ENCODE measurements at regions not wholly inside any gene's neighbourhood (a gene's known extent, or its start where the extent isn't known, plus 50 kb on each side); places are given as distances from the start of the nearest gene placed in this dataset.

- no peaks in the 10 kb centered on the region for H3K36me3 ChIP-seq (replicated peaks; ENCODE audit: insufficient read depth, low read depth)
- H3K27me3 ChIP-seq: no peaks in the 10 kb centered on the region
- no peaks in the 10 kb centered on the region for H3K79me2 ChIP-seq
- H3K9me3 ChIP-seq (ENCODE audit: low read depth): no peaks in the 10 kb centered on the region
- WGBS (ENCODE audit: low lambda C conversion rate, missing lambda C conversion rate): 79% methylated on average over 6 of the region's 6 CpGs
- no peak overlapping the region for H3K27ac ChIP-seq
- no peaks in the 10 kb centered on the region for H3K9me2 ChIP-seq (replicated peaks; ENCODE audit: insufficient read depth)
- H3K4me2 ChIP-seq: no peak overlapping the region
- no peak overlapping the region for H3K4me3 ChIP-seq
- H4K20me1 ChIP-seq (ENCODE audit: insufficient read depth, poor library complexity, severe bottlenecking): no peaks in the 10 kb centered on the region
- no peak for DNase-seq (ENCODE audit: low spot score)
- no peak overlapping the region for H2AFZ ChIP-seq
- no peaks in the 10 kb centered on the region for H3K4me1 ChIP-seq (ENCODE audit: insufficient read depth)
- no peak for TF ChIP-seq EZH2 (IDR thresholded peaks at IDR 0.05; ENCODE audit: borderline replicate concordance)
- no peak for TF ChIP-seq EZH2phosphoT487 (IDR thresholded peaks at IDR 0.05; ENCODE audit: low read depth, severe bottlenecking, unreplicated experiment)
- TF ChIP-seq, protein P1, sequence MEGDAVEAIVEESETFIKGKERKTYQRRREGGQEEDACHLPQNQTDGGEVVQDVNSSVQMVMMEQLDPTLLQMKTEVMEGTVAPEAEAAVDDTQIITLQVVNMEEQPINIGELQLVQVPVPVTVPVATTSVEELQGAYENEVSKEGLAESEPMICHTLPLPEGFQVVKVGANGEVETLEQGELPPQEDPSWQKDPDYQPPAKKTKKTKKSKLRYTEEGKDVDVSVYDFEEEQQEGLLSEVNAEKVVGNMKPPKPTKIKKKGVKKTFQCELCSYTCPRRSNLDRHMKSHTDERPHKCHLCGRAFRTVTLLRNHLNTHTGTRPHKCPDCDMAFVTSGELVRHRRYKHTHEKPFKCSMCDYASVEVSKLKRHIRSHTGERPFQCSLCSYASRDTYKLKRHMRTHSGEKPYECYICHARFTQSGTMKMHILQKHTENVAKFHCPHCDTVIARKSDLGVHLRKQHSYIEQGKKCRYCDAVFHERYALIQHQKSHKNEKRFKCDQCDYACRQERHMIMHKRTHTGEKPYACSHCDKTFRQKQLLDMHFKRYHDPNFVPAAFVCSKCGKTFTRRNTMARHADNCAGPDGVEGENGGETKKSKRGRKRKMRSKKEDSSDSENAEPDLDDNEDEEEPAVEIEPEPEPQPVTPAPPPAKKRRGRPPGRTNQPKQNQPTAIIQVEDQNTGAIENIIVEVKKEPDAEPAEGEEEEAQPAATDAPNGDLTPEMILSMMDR (IDR thresholded peaks at IDR 0.05; ENCODE audit: poor library complexity): no peak
Observed at GRCh38 chr18:68440433-68440832, 274.5 kb downstream of the TMX3 start.

GRCh38 chr18:68439642-68440041 lies 275.3 kb downstream of the TMX3 start:
- H3K9me2 ChIP-seq (replicated peaks; ENCODE audit: insufficient read depth): no peaks in the 10 kb centered on the region
- H3K27ac ChIP-seq: no peak overlapping the region
- H3K79me2 ChIP-seq: no peaks in the 10 kb centered on the region
- TF ChIP-seq EZH2 (IDR thresholded peaks at IDR 0.05; ENCODE audit: borderline replicate concordance) (no peak), EZH2phosphoT487 (IDR thresholded peaks at IDR 0.05; ENCODE audit: low read depth, severe bottlenecking, unreplicated experiment) (no peak)
- TF ChIP-seq, protein P1 (IDR thresholded peaks at IDR 0.05; ENCODE audit: poor library complexity): no peak
- no peak overlapping the region for H3K4me2 ChIP-seq
- DNase-seq (ENCODE audit: low spot score): no peak
- no peaks in the 10 kb centered on the region for H3K36me3 ChIP-seq (replicated peaks; ENCODE audit: insufficient read depth, low read depth)
- H3K27me3 ChIP-seq: no peaks in the 10 kb centered on the region
- no peak overlapping the region for H2AFZ ChIP-seq
- H3K4me3 ChIP-seq: no peak overlapping the region
- WGBS (ENCODE audit: low lambda C conversion rate, missing lambda C conversion rate): 84% methylated on average over 4 of the region's 4 CpGs
- H3K9me3 ChIP-seq (ENCODE audit: low read depth): no peaks in the 10 kb centered on the region
- no peaks in the 10 kb centered on the region for H3K4me1 ChIP-seq (ENCODE audit: insufficient read depth)
- H4K20me1 ChIP-seq (ENCODE audit: insufficient read depth, poor library complexity, severe bottlenecking): no peaks in the 10 kb centered on the region

- TF ChIP-seq, protein P1 (IDR thresholded peaks at IDR 0.05; ENCODE audit: poor library complexity): no peak
- TF ChIP-seq EZH2 (IDR thresholded peaks at IDR 0.05; ENCODE audit: borderline replicate concordance): no peak
- no peak for TF ChIP-seq EZH2phosphoT487 (IDR thresholded peaks at IDR 0.05; ENCODE audit: low read depth, severe bottlenecking, unreplicated experiment)
- Histone ChIP-seq H3K4me1 (ENCODE audit: insufficient read depth) (no peaks in the 10 kb centered on the region), H3K27me3 (no peaks in the 10 kb centered on the region), H4K20me1 (ENCODE audit: insufficient read depth, poor library complexity, severe bottlenecking) (no peaks in the 10 kb centered on the region), H3K4me3 (no peak overlapping the region), H3K27ac (no peak overlapping the region), H3K36me3 (replicated peaks; ENCODE audit: insufficient read depth, low read depth) (no peaks in the 10 kb centered on the region), H3K4me2 (no peak overlapping the region), H3K9me2 (replicated peaks; ENCODE audit: insufficient read depth) (no peaks in the 10 kb centered on the region), H3K79me2 (no peaks in the 10 kb centered on the region), H3K9me3 (ENCODE audit: low read depth) (no peaks in the 10 kb centered on the region), H2AFZ (no peak overlapping the region)
- WGBS (ENCODE audit: low lambda C conversion rate, missing lambda C conversion rate): 56% methylated on average over 2 of the region's 2 CpGs
- no peak for DNase-seq (ENCODE audit: low spot score)
Observed at GRCh38 chr18:68438983-68439382, 275.9 kb downstream of the TMX3 start.

GRCh38 chr18:68438536-68438935 lies 276.4 kb downstream of the TMX3 start:
- Histone ChIP-seq H3K4me1 (ENCODE audit: insufficient read depth) (no peaks in the 10 kb centered on the region), H3K4me3 (no peak overlapping the region), H3K79me2 (no peaks in the 10 kb centered on the region), H3K27me3 (no peaks in the 10 kb centered on the region), H3K4me2 (no peak overlapping the region), H3K9me2 (replicated peaks; ENCODE audit: insufficient read depth) (no peaks in the 10 kb centered on the region), H3K36me3 (replicated peaks; ENCODE audit: insufficient read depth, low read depth) (no peaks in the 10 kb centered on the region), H2AFZ (no peak overlapping the region), H3K27ac (no peak overlapping the region), H3K9me3 (ENCODE audit: low read depth) (no peaks in the 10 kb centered on the region), H4K20me1 (ENCODE audit: insufficient read depth, poor library complexity, severe bottlenecking) (no peaks in the 10 kb centered on the region)
- 78% methylated on average over 3 of the region's 3 CpGs for WGBS (ENCODE audit: low lambda C conversion rate, missing lambda C conversion rate)
- TF ChIP-seq EZH2phosphoT487 (IDR thresholded peaks at IDR 0.05; ENCODE audit: low read depth, severe bottlenecking, unreplicated experiment) (no peak), EZH2 (IDR thresholded peaks at IDR 0.05; ENCODE audit: borderline replicate concordance) (no peak)
- TF ChIP-seq, protein P1 (IDR thresholded peaks at IDR 0.05; ENCODE audit: poor library complexity): no peak
- no peak for DNase-seq (ENCODE audit: low spot score)

All from hepatocyte (in vitro differentiated cells).